ENCODE measurements at regions not wholly inside any gene's neighbourhood (a gene's known extent, or its start where the extent isn't known, plus 50 kb on each side); places are given as distances from the start of the nearest gene placed in this dataset.

DNA sequence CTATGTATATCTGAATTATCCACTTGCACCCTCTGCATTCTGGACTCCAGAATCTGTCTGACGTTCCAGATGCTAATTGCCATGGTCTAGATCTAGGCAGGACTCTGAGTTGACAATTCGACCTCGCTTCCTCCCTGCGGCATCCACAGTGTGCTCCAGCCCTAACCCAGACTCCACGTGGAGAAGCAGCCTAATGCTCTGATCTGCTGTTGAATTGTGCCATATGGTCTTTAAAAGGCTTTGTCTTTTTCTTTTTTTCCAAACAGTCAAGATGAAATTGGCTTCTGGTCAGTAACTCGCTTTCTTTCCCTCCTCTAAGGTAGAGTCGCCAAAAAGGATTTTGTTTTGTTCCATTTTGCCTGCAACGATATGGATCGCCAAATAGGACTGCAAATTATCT is 752.6 kb upstream of the ID2 start:
- H3K9me3 ChIP-seq (ENCODE audit: insufficient read depth, low read length), result no peaks in the 10 kb centered on the region
- DNase-seq (ENCODE audit: low read depth, low spot score), result no peak
- no peak overlapping the region for H3K9ac ChIP-seq (ENCODE audit: insufficient read length, low read depth)
- H3K4me1 ChIP-seq (ENCODE audit: insufficient read depth, insufficient read length), result no peaks in the 10 kb centered on the region
- no peak for TF ChIP-seq SUZ12 (IDR thresholded peaks at IDR 0.05; ENCODE audit: extremely low read depth, insufficient read depth, insufficient read length)
- TF ChIP-seq YY1 (IDR thresholded peaks at IDR 0.05; ENCODE audit: insufficient read depth, insufficient read length), result no peak
- TF ChIP-seq ZNF274 (IDR thresholded peaks at IDR 0.05; ENCODE audit: low read depth, low read length), result no peak
- H3K4me3 ChIP-seq (ENCODE audit: insufficient read length, low read depth), result no peak overlapping the region
- no peaks in the 10 kb centered on the region for H3K27me3 ChIP-seq (ENCODE audit: insufficient read depth, insufficient read length)
- no peaks in the 10 kb centered on the region for H3K36me3 ChIP-seq (ENCODE audit: insufficient read depth, insufficient read length, low read length)

- no peak for TF ChIP-seq YY1 (IDR thresholded peaks at IDR 0.05; ENCODE audit: insufficient read depth, insufficient read length)
- TF ChIP-seq ZNF274 (IDR thresholded peaks at IDR 0.05; ENCODE audit: low read depth, low read length), result no peak
- TF ChIP-seq SUZ12 (IDR thresholded peaks at IDR 0.05; ENCODE audit: extremely low read depth, insufficient read depth, insufficient read length), result no peak
- no peaks in the 10 kb centered on the region for H3K27me3 ChIP-seq (ENCODE audit: insufficient read depth, insufficient read length)
- no peak for DNase-seq (ENCODE audit: low read depth, low spot score)
These were observed 750.8 kb upstream of the ID2 start for GRCh38 chr2:7930800-7931635.

DNA sequence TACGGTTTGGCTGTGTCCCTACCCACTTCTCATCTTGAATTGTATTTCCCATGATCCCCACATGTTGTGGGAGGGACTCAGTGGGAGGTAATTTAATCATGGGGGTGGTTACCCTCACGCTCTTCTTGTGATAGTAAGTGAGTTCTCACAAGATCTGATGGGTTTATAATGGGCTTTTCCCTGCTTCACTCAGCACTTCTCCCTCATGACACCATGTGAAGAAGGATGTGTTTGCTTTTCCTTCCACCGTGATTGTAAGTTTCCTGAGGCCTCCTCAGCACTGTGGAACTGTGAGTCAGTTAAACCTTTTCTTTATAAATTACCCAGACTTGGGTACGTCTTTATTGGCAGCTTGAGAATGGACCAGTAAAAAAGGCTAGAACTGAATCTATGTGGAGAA is 750.0 kb upstream of the ID2 start:
- no peaks in the 10 kb centered on the region for H3K27me3 ChIP-seq (ENCODE audit: insufficient read depth, insufficient read length)

More at GRCh38 chr2:7930800-7931635, 750.8 kb upstream of the ID2 start:
- Histone ChIP-seq H3K4me3 (ENCODE audit: insufficient read length, low read depth) (no peak overlapping the region), H3K9ac (ENCODE audit: insufficient read length, low read depth) (no peak overlapping the region), H3K9me3 (ENCODE audit: insufficient read depth, low read length) (no peaks in the 10 kb centered on the region), H3K4me1 (ENCODE audit: insufficient read depth, insufficient read length) (no peaks in the 10 kb centered on the region), H3K36me3 (ENCODE audit: insufficient read depth, insufficient read length, low read length) (no peaks in the 10 kb centered on the region)

DNA sequence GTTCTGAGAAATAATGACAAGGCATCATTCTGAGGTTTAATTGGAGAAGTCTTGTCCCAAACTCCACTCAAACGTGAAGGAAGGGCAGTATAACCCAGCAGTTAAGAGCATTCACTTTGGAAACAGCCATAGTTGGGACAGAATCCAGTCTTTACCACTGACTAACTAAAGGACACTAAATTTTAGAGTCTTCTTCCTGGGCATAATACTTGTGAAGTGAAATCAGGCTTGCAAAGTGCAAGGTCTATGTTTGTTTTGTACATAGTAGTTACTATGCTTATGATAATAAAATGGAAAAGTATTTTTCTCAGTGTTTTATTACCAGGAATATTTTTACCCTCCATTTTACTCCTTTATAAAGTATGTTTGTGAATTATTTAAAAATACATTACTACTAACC is 748.2 kb upstream of the ID2 start:
- no peak overlapping the region for H3K4me3 ChIP-seq (ENCODE audit: insufficient read length, low read depth)
- no peaks in the 10 kb centered on the region for H3K27me3 ChIP-seq (ENCODE audit: insufficient read depth, insufficient read length)
- no peak overlapping the region for H3K9ac ChIP-seq (ENCODE audit: insufficient read length, low read depth)
- no peaks in the 10 kb centered on the region for H3K9me3 ChIP-seq (ENCODE audit: insufficient read depth, low read length)
- TF ChIP-seq YY1 (IDR thresholded peaks at IDR 0.05; ENCODE audit: insufficient read depth, insufficient read length) (no peak), ZNF274 (IDR thresholded peaks at IDR 0.05; ENCODE audit: low read depth, low read length) (no peak), SUZ12 (IDR thresholded peaks at IDR 0.05; ENCODE audit: extremely low read depth, insufficient read depth, insufficient read length) (no peak)
- H3K36me3 ChIP-seq (ENCODE audit: insufficient read depth, insufficient read length, low read length), result no peaks in the 10 kb centered on the region
- H3K4me1 ChIP-seq (ENCODE audit: insufficient read depth, insufficient read length), result no peaks in the 10 kb centered on the region
- no peak for DNase-seq (ENCODE audit: low read depth, low spot score)

More for the DNA sequence above, 750.0 kb upstream of the ID2 start:
- Histone ChIP-seq H3K36me3 (ENCODE audit: insufficient read depth, insufficient read length, low read length) (no peaks in the 10 kb centered on the region), H3K4me3 (ENCODE audit: insufficient read length, low read depth) (no peak overlapping the region), H3K9me3 (ENCODE audit: insufficient read depth, low read length) (no peaks in the 10 kb centered on the region), H3K4me1 (ENCODE audit: insufficient read depth, insufficient read length) (no peaks in the 10 kb centered on the region), H3K9ac (ENCODE audit: insufficient read length, low read depth) (no peak overlapping the region)
- DNase-seq (ENCODE audit: low read depth, low spot score), result no peak
- no peak for TF ChIP-seq ZNF274 (IDR thresholded peaks at IDR 0.05; ENCODE audit: low read depth, low read length)
- no peak for TF ChIP-seq YY1 (IDR thresholded peaks at IDR 0.05; ENCODE audit: insufficient read depth, insufficient read length)
- no peak for TF ChIP-seq SUZ12 (IDR thresholded peaks at IDR 0.05; ENCODE audit: extremely low read depth, insufficient read depth, insufficient read length)

DNA sequence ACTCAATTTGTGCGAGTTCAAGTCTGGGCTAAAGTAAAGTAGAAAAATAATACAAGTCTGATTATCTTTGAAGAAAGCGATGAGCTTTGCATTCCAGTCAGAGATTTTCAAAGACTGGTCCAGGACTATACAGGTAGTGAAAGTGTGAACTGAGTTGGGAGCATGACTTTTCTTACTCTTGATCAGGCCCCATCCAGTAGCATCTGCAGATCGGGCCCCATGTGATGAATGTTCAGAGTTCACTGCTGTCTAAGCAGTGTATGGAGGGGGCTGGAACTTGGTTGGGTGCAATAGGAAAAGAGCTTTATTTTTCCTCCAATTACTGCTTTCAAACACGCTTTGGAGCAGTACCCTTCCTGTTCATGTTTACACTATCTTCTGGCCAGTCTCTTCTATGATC is 747.4 kb upstream of the ID2 start:
- H3K9me3 ChIP-seq (ENCODE audit: insufficient read depth, low read length), result no peaks in the 10 kb centered on the region
- H3K9ac ChIP-seq (ENCODE audit: insufficient read length, low read depth), result no peak overlapping the region
- DNase-seq (ENCODE audit: low read depth, low spot score), result no peak
- TF ChIP-seq ZNF274 (IDR thresholded peaks at IDR 0.05; ENCODE audit: low read depth, low read length) (no peak), SUZ12 (IDR thresholded peaks at IDR 0.05; ENCODE audit: extremely low read depth, insufficient read depth, insufficient read length) (no peak), YY1 (IDR thresholded peaks at IDR 0.05; ENCODE audit: insufficient read depth, insufficient read length) (no peak)
- H3K36me3 ChIP-seq (ENCODE audit: insufficient read depth, insufficient read length, low read length), result no peaks in the 10 kb centered on the region
- H3K4me1 ChIP-seq (ENCODE audit: insufficient read depth, insufficient read length), result no peaks in the 10 kb centered on the region
- H3K27me3 ChIP-seq (ENCODE audit: insufficient read depth, insufficient read length), result no peaks in the 10 kb centered on the region
- H3K4me3 ChIP-seq (ENCODE audit: insufficient read length, low read depth), result no peak overlapping the region

GRCh38 chr2:7937082-7937481 is 744.8 kb upstream of the ID2 start:
- no peak overlapping the region for H3K4me3 ChIP-seq (ENCODE audit: insufficient read length, low read depth)
- no peaks in the 10 kb centered on the region for H3K9me3 ChIP-seq (ENCODE audit: insufficient read depth, low read length)
- no peaks in the 10 kb centered on the region for H3K27me3 ChIP-seq (ENCODE audit: insufficient read depth, insufficient read length)
- no peaks in the 10 kb centered on the region for H3K4me1 ChIP-seq (ENCODE audit: insufficient read depth, insufficient read length)
- H3K36me3 ChIP-seq (ENCODE audit: insufficient read depth, insufficient read length, low read length), result no peaks in the 10 kb centered on the region
- no peak for DNase-seq (ENCODE audit: low read depth, low spot score)
- no peak for TF ChIP-seq YY1 (IDR thresholded peaks at IDR 0.05; ENCODE audit: insufficient read depth, insufficient read length)
- TF ChIP-seq SUZ12 (IDR thresholded peaks at IDR 0.05; ENCODE audit: extremely low read depth, insufficient read depth, insufficient read length), result no peak
- TF ChIP-seq ZNF274 (IDR thresholded peaks at IDR 0.05; ENCODE audit: low read depth, low read length), result no peak
- H3K9ac ChIP-seq (ENCODE audit: insufficient read length, low read depth), result no peak overlapping the region

- Histone ChIP-seq H3K9ac (ENCODE audit: insufficient read length, low read depth) (no peak overlapping the region), H3K4me3 (ENCODE audit: insufficient read length, low read depth) (no peak overlapping the region), H3K27me3 (ENCODE audit: insufficient read depth, insufficient read length) (no peaks in the 10 kb centered on the region), H3K36me3 (ENCODE audit: insufficient read depth, insufficient read length, low read length) (no peaks in the 10 kb centered on the region), H3K4me1 (ENCODE audit: insufficient read depth, insufficient read length) (no peaks in the 10 kb centered on the region), H3K9me3 (ENCODE audit: insufficient read depth, low read length) (no peaks in the 10 kb centered on the region)
- TF ChIP-seq ZNF274 (IDR thresholded peaks at IDR 0.05; ENCODE audit: low read depth, low read length), result no peak
- TF ChIP-seq SUZ12 (IDR thresholded peaks at IDR 0.05; ENCODE audit: extremely low read depth, insufficient read depth, insufficient read length), result no peak
- TF ChIP-seq YY1 (IDR thresholded peaks at IDR 0.05; ENCODE audit: insufficient read depth, insufficient read length), result no peak
- DNase-seq (ENCODE audit: low read depth, low spot score), result no peak
These were observed 741.1 kb upstream of the ID2 start for GRCh38 chr2:7940723-7941122.

Measured in NT2/D1 (cell line).